ENCODE measurements at regions not wholly inside any gene's neighbourhood (a gene's known extent, or its start where the extent isn't known, plus 50 kb on each side); places are given as distances from the start of the nearest gene placed in this dataset.

DNA sequence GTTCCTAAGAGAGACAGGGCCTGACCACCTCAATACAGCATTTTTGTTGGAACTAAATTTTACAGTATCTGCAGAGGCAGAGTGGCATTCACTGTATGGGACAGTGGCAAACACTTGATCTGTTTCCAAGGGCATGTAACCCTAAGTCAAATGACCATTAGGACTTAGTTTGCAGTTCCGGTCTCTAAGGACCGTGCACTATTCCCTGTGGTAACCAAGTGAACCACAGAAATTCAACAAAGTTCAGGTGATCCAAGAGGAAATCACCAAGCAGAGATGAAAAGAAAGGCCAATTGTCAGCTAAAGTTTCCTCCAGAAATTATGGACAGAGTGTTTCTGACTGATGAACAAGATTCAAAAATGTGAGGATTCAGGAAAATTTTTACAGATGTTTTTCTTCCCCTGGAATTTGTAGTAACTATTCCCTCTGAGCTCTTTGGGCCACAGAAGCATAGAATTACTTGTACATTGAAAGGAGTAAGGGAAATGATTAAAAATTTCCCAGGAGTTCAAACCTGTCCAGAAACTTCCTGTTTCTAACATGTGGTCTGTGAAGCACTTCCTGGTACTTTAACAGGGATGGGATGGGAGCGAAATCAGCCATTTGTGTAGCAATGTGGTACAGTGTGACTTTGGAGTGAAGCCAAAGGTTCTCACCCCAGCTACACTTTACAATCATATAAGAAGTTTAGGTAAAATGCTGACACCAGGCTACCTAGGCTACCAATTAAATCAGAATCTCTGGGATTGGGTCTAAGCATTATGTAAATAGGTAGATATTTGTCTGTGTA is 266.1 kb upstream of the MAP3K1 start:
- TF ChIP-seq EGR1 (conservative IDR thresholded peaks at IDR 0.05) (no peak), CREB1 (IDR thresholded peaks at IDR 0.05) (no peak), CREB1 (CRISPR knock-in tag; IDR thresholded peaks at IDR 0.05) (no peak), ZKSCAN1 (IDR thresholded peaks at IDR 0.05; ENCODE audit: low read depth, low read length) (no peak)
- TF ChIP-seq, protein P1, sequence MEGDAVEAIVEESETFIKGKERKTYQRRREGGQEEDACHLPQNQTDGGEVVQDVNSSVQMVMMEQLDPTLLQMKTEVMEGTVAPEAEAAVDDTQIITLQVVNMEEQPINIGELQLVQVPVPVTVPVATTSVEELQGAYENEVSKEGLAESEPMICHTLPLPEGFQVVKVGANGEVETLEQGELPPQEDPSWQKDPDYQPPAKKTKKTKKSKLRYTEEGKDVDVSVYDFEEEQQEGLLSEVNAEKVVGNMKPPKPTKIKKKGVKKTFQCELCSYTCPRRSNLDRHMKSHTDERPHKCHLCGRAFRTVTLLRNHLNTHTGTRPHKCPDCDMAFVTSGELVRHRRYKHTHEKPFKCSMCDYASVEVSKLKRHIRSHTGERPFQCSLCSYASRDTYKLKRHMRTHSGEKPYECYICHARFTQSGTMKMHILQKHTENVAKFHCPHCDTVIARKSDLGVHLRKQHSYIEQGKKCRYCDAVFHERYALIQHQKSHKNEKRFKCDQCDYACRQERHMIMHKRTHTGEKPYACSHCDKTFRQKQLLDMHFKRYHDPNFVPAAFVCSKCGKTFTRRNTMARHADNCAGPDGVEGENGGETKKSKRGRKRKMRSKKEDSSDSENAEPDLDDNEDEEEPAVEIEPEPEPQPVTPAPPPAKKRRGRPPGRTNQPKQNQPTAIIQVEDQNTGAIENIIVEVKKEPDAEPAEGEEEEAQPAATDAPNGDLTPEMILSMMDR (IDR thresholded peaks at IDR 0.05 in 2 of 3, conservative IDR thresholded peaks at IDR 0.05 in 1 of 3; ENCODE audit: insufficient read depth in 2 of 3, low read depth in 1 of 3, low read length in 3 of 3) = no peak

All from K562 (cell line).